WTC11 (cell line): ENCODE measurements at regions not wholly inside any gene's neighbourhood (a gene's known extent, or its start where the extent isn't known, plus 50 kb on each side); places are given as distances from the start of the nearest gene placed in this dataset.

Experiments
- SP1 ChIP-seq: sonication (generic); formaldehyde crosslinking; conservative IDR thresholded peaks from 2 replicates; pipeline ENCODE4 v1.8.1; 2022; ENCODE audit warnings: missing genetic modification reagents
- TF ChIP-seq, protein P1 (sequence below): fragments of 200-600 bp; IDR thresholded peaks from 2 replicates; pipeline ENCODE4 v1.8.0; 2022; ENCODE audit warnings: antibody characterized with exemption

DNA sequence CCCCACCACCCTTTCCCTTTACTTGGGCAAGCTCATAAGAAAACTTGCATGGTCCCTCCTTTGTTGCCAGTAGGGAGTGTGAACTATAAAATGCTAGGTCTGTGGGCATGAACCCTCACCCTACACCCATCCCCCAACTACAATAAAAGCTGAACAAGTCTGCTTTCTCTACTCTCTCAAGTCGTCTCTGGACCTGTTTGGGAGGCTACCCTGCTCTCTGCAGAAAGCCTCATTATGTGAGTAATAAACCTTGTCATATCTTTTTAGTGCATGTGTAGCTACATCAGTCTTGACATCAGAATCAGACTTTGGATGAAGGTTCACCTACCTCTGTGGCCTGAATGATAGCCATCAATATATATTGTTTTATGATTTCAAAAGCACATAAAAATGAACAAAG, 155.4 kb upstream of the FAM241A start:
- TF ChIP-seq, protein P1, sequence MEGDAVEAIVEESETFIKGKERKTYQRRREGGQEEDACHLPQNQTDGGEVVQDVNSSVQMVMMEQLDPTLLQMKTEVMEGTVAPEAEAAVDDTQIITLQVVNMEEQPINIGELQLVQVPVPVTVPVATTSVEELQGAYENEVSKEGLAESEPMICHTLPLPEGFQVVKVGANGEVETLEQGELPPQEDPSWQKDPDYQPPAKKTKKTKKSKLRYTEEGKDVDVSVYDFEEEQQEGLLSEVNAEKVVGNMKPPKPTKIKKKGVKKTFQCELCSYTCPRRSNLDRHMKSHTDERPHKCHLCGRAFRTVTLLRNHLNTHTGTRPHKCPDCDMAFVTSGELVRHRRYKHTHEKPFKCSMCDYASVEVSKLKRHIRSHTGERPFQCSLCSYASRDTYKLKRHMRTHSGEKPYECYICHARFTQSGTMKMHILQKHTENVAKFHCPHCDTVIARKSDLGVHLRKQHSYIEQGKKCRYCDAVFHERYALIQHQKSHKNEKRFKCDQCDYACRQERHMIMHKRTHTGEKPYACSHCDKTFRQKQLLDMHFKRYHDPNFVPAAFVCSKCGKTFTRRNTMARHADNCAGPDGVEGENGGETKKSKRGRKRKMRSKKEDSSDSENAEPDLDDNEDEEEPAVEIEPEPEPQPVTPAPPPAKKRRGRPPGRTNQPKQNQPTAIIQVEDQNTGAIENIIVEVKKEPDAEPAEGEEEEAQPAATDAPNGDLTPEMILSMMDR: no peak
- TF ChIP-seq SP1 (CRISPR knock-in tag): no peak
